ENCODE measurements at regions not wholly inside any gene's neighbourhood (a gene's known extent, or its start where the extent isn't known, plus 50 kb on each side); places are given as distances from the start of the nearest gene placed in this dataset.

- no peak for DNase-seq (ENCODE audit: low spot score)
- in situ Hi-C loops (cut with MboI; ENCODE audit: low pct_unique_long_range_greater_than_20kb, low sequenced_read_pairs, unreplicated experiment): no loop called here
- no peak for TF ChIP-seq CTCF (IDR thresholded peaks at IDR 0.05; ENCODE audit: extremely low read depth, insufficient read depth, missing control alignments)
Measured at GRCh38 chr17:55898195-55898594, 147.3 kb downstream of the PCTP start.

GRCh38 chr17:55900188-55900587, 149.3 kb downstream of the PCTP start:
- in situ Hi-C loops (cut with MboI; ENCODE audit: low pct_unique_long_range_greater_than_20kb, low sequenced_read_pairs, unreplicated experiment): no loop called here
- no peak for DNase-seq (ENCODE audit: low spot score)
- TF ChIP-seq CTCF (IDR thresholded peaks at IDR 0.05; ENCODE audit: extremely low read depth, insufficient read depth, missing control alignments): no peak

- TF ChIP-seq CTCF (IDR thresholded peaks at IDR 0.05; ENCODE audit: extremely low read depth, insufficient read depth, missing control alignments): no peak
- no peak for DNase-seq (ENCODE audit: low spot score)
- in situ Hi-C loops (cut with MboI; ENCODE audit: low pct_unique_long_range_greater_than_20kb, low sequenced_read_pairs, unreplicated experiment): no loop called here
Measured at GRCh38 chr17:55903028-55903690, 152.3 kb downstream of the PCTP start.

- DNase-seq (ENCODE audit: low spot score): no peak
- in situ Hi-C loops (cut with MboI; ENCODE audit: low pct_unique_long_range_greater_than_20kb, low sequenced_read_pairs, unreplicated experiment): no loop called here
- no peak for TF ChIP-seq CTCF (IDR thresholded peaks at IDR 0.05; ENCODE audit: extremely low read depth, insufficient read depth, missing control alignments)
Measured at GRCh38 chr17:55909776-55910175, 158.9 kb downstream of the PCTP start.

GRCh38 chr17:55911186-55911585, 160.3 kb downstream of the PCTP start:
- DNase-seq (ENCODE audit: low spot score): no peak
- TF ChIP-seq CTCF (IDR thresholded peaks at IDR 0.05; ENCODE audit: extremely low read depth, insufficient read depth, missing control alignments): no peak
- in situ Hi-C loops (cut with MboI; ENCODE audit: low pct_unique_long_range_greater_than_20kb, low sequenced_read_pairs, unreplicated experiment): no loop called here

- TF ChIP-seq CTCF (IDR thresholded peaks at IDR 0.05; ENCODE audit: extremely low read depth, insufficient read depth, missing control alignments): no peak
- no peak for DNase-seq (ENCODE audit: low spot score)
- in situ Hi-C loops (cut with MboI; ENCODE audit: low pct_unique_long_range_greater_than_20kb, low sequenced_read_pairs, unreplicated experiment): no loop called here
Measured at GRCh38 chr17:55925440-55925839, 174.6 kb downstream of the PCTP start.
